Stimulated activated CD4-positive, alpha-beta T cell treated with anti-CD3 and anti-CD28 coated beads, Interleukin-4, amount 100 ng/mL, for 1 hour (primary cell): ENCODE measurements at regions not wholly inside any gene's neighbourhood (a gene's known extent, or its start where the extent isn't known, plus 50 kb on each side); places are given as distances from the start of the nearest gene placed in this dataset.
"Not testable (repeated sequence)": the region's sequence is repeated elsewhere in the genome, so short reads cannot be mapped to it uniquely, and the experiment has no call there.

Experiments used
- DNase-seq: peaks from one replicate; pipeline ENCODE4 v3.0.0-alpha.2; 2020

DNA sequence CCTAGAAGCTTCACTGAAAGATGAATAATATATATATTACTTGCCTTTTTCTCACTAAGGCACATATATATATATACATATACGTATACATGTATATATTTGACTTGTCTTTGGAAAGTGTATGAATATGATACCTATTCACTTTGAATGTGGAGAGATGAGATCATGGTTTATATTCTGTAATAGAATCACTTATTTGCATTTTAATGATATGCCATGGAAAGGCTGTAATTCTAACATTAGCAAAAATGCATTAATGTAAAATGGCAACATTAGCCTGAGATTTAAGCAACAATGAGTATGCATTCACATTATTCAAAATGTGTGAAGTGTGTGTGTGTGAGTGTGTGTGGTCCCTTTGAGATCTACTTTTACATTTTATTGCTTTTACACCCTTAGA lies 54.5 kb upstream of the PRKD1 start:
- DNase-seq = no peak

- no peak for DNase-seq
These were observed 55.3 kb upstream of the PRKD1 start for GRCh38 chr14:29982993-29983392.

DNA sequence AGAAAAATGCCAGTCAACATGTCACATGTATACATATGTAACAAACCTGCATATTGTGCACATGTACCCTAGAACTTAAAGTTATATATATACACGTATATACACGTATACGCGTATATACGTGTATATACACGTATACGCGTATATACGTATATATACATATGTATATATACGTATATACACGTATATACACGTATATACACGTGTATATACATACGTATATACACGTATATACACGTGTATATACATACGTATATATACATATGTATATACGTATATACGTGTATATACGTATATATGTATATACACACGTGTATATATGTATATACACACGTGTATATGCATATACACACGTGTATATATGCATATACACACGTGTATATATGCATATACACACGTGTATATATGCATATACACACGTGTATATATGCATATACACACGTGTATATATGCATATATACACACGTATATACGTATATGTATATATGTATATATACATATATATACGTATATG lies 62.8 kb upstream of the PRKD1 start:
- not testable (repeated sequence) for DNase-seq

- DNase-seq = no peak
These were observed 63.3 kb upstream of the PRKD1 start for GRCh38 chr14:29990993-29991392.

- no peak for DNase-seq
These were observed 65.5 kb upstream of the PRKD1 start for GRCh38 chr14:29993143-29993542.

DNA sequence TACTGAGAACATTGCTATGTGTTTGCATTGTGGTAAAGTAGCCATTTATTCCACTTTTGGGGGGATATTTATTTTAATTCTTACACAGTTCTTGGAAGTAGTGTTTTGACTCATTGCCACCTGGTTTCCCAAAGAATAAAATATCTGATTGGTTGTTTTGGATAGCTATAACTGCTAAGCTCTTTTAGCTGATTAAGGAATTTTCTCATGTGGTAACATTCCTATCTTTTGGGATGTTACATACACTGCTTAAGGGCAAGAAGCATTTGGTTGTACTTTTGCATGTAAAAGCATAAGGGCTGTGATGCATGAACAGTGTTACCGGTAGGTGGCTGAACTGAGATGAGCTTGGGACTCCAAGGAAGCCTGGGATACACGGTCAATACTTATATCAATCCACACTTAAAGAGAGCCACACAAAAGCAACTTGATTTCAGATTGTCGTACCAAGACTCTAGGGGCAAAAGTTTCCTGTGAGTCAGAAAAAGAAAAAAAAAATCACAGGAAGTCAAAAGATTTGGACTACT lies 71.4 kb upstream of the PRKD1 start:
- no peak for DNase-seq

- no peak for DNase-seq
These were observed 75.2 kb upstream of the PRKD1 start for GRCh38 chr14:30002859-30003258.

DNA sequence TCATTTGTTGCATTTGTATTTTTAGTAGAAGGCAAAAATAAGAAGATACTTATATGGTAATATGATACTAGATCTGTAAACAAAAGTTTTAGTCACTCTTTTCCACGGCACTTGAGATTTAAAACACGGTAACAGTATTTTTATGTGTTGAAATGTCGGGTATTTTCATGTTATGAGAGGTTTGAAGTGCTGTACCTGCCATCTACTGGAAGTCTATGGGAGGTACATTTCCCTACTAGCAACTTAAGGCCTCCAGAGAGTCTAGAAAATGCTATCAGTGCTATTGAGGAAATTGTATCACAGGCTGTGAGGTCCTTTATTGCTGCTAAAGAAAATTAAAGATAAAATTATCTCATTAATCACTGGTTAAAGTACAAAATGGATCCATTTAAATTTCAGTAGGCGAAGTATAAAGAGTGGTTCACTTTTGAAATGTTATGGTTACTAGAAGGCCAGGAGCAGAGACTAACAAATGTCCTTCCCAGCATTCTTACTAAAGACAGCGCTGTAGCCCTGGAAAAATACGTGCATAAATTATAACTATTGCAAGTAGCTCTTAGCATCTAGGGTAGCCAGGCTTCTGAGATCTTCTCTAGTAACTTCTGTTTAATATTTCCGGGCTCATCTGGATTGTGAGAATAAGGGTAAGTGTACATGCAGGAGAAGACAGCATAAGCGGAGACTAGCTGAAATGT lies 77.6 kb upstream of the PRKD1 start:
- DNase-seq = no peak

DNA sequence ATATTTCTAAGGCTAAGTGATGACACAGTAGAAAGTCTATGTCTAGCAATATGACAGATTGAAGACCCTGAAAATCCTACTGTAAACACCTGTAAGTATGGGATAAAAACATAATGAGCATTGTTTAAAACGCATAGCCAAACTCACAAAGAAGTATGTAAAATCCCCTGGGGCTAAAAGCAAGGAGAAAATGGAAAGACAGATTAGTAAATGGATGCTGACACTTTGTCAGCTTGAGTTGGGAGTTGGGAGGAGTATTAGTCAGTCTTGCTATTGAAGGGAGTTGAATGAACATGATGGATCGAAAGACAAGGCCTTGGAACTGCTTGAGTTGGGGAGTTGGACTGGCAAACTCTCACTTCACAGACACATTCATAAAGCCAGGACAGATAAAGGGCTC lies 79.0 kb upstream of the PRKD1 start:
- DNase-seq = no peak

GRCh38 chr14:30015489-30015888 lies 87.8 kb upstream of the PRKD1 start:
- DNase-seq = no peak

DNA sequence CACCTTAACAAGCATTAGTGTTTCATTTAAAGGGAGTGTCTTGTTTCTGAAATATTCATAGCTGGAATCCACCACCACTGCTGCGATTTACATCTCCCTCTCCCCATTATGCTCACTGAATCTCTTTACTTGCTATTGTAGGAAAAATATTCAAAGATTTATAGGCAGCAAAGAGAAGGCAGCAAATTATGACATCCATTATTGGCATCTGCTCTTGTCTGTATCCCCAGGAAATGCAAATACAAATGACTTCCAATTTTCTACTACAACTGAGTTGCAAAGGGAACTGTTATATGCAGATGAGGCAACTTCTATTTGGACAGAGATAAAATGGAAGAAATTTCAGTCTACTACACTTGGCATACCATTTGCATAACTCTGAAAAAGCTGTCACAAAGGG lies 88.4 kb upstream of the PRKD1 start:
- DNase-seq = no peak

GRCh38 chr14:30017370-30017993 lies 89.8 kb upstream of the PRKD1 start:
- DNase-seq = no peak

DNA sequence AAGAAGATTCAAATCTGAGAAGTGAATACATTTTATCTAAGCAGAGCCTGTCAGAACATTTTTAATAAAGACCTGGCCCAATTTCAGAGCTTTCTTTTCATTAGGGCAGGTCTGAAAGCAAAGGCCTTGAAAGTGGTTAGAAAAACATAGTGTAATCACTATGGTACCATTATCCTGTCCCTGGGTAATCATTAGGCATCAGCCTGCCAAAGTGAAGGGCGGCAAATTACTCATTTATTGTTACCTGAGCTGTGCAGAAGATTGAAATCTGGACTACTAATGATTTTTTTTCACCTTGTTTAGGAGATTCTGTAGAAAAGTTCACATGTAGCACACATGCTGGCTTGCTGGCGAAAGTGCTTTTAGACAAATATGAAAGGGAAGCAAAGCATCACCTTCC lies 92.6 kb upstream of the PRKD1 start:
- no peak for DNase-seq

DNA sequence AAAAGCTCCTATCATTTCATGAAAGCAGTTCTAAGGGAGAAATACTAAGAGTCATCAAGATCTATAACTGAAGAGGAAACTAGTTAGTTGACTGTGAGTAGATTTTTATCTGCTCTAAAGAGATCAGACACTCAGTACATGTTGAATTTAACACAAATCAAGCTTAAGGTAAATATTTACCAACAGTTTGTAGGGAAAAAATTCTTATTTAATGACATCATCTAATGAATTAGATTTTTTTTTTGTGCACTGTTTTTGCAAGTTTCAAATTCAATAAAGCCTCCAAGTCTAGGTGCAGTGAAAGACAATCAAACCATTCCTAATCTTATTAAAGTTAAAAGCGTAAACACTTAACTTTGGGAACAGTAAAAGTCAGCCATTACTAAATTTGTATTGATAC lies 93.0 kb upstream of the PRKD1 start:
- no peak for DNase-seq

DNA sequence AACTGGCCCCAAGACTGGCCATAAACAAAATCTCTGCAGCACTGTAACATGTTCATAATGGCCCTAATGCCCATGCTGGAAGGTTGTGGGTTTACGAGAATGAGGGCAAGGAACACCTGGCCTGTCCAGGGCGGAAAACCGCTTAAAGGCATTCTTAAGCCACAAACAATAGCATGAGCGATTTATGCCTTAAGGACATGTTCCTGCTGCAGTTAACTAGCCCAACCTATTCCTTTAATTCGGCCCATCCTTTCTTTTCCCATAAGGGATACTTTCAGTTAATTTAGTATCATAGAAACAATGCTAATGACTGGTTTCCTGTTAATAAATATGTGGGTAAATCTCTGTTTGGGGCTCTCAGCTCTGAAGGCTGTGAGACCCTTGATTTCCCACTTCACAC lies 95.7 kb upstream of the PRKD1 start:
- not testable (repeated sequence) for DNase-seq

DNA sequence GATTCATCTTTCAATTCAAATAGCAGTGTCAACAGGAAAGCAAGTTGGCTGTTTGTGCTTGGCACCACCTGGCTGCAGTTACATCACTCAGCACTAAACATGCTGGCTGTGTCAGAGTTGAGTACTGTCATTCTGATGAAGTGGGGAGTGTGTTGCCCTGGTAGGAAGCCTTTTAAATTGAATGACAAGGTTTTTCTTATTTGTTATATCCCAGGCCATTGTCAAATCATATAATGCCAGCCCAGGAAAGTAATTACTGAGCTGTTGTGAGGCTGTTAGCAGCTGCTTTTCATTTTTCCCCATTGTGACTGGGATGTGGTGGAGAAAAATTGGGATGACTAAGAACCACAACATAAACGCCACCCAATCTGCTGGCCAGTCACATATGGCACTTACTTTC lies 106.5 kb upstream of the PRKD1 start:
- no peak for DNase-seq

DNA sequence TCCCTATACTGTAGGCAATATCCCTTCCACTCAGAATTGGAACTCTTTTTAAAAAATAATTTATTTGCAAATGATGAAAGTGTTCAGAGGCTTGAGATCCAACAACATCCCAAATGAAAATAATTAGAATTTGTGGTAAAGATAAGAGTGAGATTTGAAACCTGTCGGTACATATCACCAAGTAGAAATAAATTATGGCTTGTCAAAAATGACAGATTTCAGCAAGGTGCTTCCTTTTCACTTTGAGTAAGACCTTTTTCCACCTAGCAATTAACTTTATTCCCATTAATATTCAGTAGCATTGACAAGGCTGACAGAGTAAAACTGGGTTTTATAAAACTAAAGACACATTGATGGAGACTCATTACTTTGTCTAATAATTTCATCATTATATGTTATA lies 107.7 kb upstream of the PRKD1 start:
- DNase-seq = no peak

DNA sequence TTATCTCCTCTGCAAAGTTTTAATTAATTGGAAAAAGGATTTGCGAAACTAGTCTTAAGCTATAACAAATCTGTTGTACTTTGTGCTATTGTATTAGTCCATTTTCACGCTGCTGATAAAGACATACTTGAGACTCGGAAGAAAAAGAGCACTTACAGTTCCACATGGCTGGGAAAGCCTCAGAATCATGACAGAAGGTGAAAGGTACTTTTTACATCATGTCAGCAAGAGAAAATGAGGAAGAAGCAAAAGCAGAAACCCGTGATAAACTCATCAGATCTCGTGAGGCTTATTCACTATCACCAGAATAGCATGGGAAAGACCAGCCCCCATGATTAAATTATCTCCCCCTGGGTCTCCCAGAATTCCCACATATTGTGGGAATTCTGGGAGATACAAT lies 118.1 kb upstream of the PRKD1 start:
- no peak for DNase-seq

DNA sequence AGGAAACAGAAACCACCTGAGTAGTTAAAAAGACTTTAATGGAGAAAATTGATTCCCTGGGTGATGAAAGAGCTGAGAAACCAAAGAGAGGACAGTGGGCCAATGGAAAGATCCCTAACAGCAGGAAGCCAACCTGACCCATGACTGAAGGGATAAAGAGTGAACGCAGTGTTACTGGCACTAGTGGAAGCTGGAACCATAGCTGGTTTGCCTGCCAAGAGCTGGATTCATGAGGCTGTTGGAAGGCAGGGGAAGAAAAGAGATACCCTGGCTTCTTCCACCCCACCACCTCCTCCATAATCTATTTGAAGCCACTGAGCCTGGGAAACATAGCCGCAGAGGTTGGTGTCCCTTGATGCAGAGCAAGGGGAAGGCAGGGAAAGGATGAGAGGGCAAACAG lies 125.5 kb upstream of the PRKD1 start:
- DNase-seq = no peak

DNA sequence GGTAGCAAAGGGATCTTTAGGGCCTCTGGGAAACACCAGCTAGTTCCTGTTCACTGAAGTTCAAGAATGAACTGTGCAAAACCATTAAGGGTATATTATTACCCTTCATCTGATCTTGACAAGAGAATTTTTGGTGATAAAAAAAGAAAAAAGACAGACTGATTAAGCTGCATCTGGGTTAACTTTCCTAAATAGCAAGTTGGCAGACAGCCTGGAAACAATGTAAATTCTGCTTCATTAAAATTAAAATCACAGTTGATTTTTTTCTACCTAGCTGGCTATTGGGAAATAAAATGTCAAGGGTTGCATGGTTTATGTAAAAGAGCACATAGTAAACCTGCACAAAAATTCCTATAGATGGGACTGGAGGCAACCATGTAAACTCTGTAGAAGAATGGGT lies 126.6 kb upstream of the PRKD1 start:
- DNase-seq = no peak

DNA sequence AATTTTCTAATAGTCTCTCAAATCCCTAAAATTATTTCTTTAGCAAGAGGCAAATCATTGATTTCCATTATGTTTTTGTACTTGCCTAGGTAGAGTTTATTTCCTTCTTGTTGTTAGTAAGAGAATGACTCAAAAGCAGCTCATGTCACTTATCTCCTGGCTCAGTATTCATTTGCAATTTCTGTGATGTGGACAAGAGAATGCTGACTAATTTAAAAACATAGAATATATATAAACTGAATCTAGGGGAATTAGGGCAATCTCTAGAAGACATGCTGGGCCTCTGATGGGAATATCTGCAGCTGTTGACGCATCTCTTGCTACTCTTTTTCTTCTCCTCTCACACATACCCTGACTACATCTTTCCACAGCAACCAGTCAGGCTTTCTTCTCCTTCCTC lies 130.8 kb upstream of the PRKD1 start:
- DNase-seq = no peak

DNA sequence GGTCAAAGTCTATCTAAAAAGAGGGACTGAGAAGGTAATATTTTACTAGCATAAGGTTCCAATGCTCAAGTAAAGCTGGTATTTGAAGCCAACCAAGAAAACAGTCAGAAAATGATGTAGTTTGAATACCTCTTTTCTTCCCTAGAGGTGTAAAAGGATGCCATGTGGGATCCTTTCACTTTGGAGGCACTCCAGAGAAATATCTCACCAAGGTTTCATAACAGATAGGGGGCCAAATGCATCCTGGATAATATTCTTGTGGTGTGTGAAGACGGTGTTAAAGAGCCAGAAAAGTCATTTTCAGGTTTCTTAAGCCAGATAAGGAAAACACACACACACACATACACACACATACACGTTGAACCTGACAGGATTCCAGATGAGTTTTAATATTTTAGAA lies 136.1 kb upstream of the PRKD1 start:
- no peak for DNase-seq

DNA sequence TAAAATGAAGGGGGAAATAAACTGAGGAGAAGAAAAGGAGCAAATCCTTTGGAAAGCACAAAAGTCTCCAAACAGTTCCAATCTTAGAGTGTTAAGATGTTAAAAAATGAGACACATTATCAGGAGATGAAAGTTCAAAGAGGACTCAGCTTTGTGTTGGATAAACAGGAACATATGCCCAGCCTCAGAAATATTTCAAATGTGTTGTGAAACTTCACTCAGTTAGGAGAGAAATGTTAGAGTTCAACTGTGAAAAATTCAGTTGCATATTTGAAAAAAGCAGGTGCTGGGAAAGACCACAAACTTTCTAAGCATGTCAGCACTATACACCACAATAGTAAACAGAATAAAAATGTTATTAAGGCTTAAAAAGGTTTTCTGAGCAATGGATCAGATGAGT lies 136.8 kb upstream of the PRKD1 start:
- no peak for DNase-seq

GRCh38 chr14:30069536-30069935 lies 141.9 kb upstream of the PRKD1 start:
- no peak for DNase-seq

DNA sequence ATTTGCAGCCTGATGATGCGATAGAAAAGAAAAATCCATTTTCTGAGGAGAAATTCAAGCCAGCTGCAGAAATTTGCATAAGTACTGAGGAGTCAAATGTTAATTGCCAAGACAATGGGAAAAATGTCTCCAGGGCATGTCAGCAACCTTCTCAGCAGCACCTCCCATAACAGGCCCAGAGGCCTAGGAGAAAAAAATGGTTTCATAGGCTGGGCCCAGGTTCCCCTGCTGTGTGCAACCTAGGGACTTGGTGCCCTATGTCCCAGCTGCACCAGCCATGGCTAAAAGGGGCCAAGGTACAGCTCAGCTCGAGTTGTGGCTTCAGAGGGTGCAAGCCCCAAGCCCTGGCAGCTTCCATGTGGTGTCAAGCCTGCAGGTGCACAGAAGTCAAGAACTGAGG lies 144.8 kb upstream of the PRKD1 start:
- DNase-seq = not testable (repeated sequence)
